ENCODE measurements at regions not wholly inside any gene's neighbourhood (a gene's known extent, or its start where the extent isn't known, plus 50 kb on each side); places are given as distances from the start of the nearest gene placed in this dataset.

- Histone ChIP-seq H2AFZ (ENCODE audit: low read length) (no peak overlapping the region), H3K4me2 (ENCODE audit: low read depth, low read length) (no peak overlapping the region), H3K79me2 (ENCODE audit: insufficient read depth, low read length) (no peaks in the 10 kb centered on the region), H3K9me3 (ENCODE audit: low read length) (peaks cover 9% of the 10 kb centered on the region; the same call in 1 of the 2 replicates), H3K9ac (ENCODE audit: insufficient read depth, low read depth, low read length) (no peak overlapping the region), H3K27ac (ENCODE audit: extremely low read length, insufficient read depth, low read length) (no peak overlapping the region), H3K4me3 (replicated peaks in 1 of 3; ENCODE audit: insufficient read depth in 1 of 3, low read depth in 2 of 3, low read length in 3 of 3) (no peak overlapping the region), H3K4me1 (ENCODE audit: insufficient read depth, low read length) (no peaks in the 10 kb centered on the region), H3K27me3 (ENCODE audit: control insufficient read depth in 1 of 2, insufficient read depth in 2 of 2, low read length in 2 of 2) (no peaks in the 10 kb centered on the region), H3K36me3 (replicated peaks in 1 of 2; ENCODE audit: control insufficient read depth in 1 of 2, insufficient read depth in 2 of 2, low read length in 2 of 2) (no peaks in the 10 kb centered on the region), H4K20me1 (ENCODE audit: insufficient read depth, low read length) (no peaks in the 10 kb centered on the region)
- in situ Hi-C loops (cut with HindIII; ENCODE audit: extremely low pct_ligation_motif_present, low pct_unique_long_range_greater_than_20kb), result no loop called here
- BruUV-seq (replicated peaks), result no TSS peak
- no peak for DNase-seq (ENCODE audit: low spot score)
- POLR2A ChIA-PET, result no interaction called here
- intact Hi-C loops (cut with micrococcal nuclease; ENCODE audit: unreplicated experiment), result no loop called here
- ATAC-seq, result no peak
- TF ChIP-seq ZNF563 (CRISPR knock-in tag; IDR thresholded peaks at IDR 0.05), result no peak
- no peak for TF ChIP-seq NFRKB (IDR thresholded peaks at IDR 0.05)
- CTCF ChIA-PET (ENCODE audit: low intra/inter-chr PET ratio, low total read pairs), result no interaction called here
- no peak for FAIRE-seq
- WGBS (ENCODE audit: low lambda C conversion rate), result 0% methylated on average over 1 of the region's 1 CpG
Observed at GRCh38 chr5:158626718-158627117, 473.0 kb downstream of the EBF1 start.

- H2AFZ ChIP-seq (ENCODE audit: low read length), result no peak overlapping the region
- peaks cover 7% of the 10 kb centered on the region for H3K4me1 ChIP-seq (ENCODE audit: insufficient read depth, low read length)
- no peaks in the 10 kb centered on the region for H3K79me2 ChIP-seq (ENCODE audit: insufficient read depth, low read length)
- H3K27ac ChIP-seq (ENCODE audit: extremely low read length, insufficient read depth, low read length), result no peak overlapping the region
- H3K9me3 ChIP-seq (ENCODE audit: low read length), result peaks cover 9% of the 10 kb centered on the region; the same call in 1 of the 2 replicates
- POLR2A ChIA-PET, result no interaction called here
- intact Hi-C loops (cut with micrococcal nuclease; ENCODE audit: unreplicated experiment) (no loop called here), in situ Hi-C loops (cut with HindIII; ENCODE audit: extremely low pct_ligation_motif_present, low pct_unique_long_range_greater_than_20kb) (no loop called here)
- H3K9ac ChIP-seq (ENCODE audit: insufficient read depth, low read depth, low read length), result no peak overlapping the region
- H3K27me3 ChIP-seq (ENCODE audit: control insufficient read depth in 1 of 2, insufficient read depth in 2 of 2, low read length in 2 of 2), result no peaks in the 10 kb centered on the region
- H3K36me3 ChIP-seq (replicated peaks in 1 of 2; ENCODE audit: control insufficient read depth in 1 of 2, insufficient read depth in 2 of 2, low read length in 2 of 2), result no peaks in the 10 kb centered on the region
- no peak for FAIRE-seq
- no TSS peak for BruUV-seq (replicated peaks)
- no peak overlapping the region for H3K4me3 ChIP-seq (replicated peaks in 1 of 3; ENCODE audit: insufficient read depth in 1 of 3, low read depth in 2 of 3, low read length in 3 of 3)
- H3K4me2 ChIP-seq (ENCODE audit: low read depth, low read length), result no peak overlapping the region
- no peak for ATAC-seq
- no peaks in the 10 kb centered on the region for H4K20me1 ChIP-seq (ENCODE audit: insufficient read depth, low read length)
- CTCF ChIA-PET (ENCODE audit: low intra/inter-chr PET ratio, low total read pairs), result no interaction called here
- no peak for TF ChIP-seq ZNF513 (CRISPR knock-in tag; conservative IDR thresholded peaks at IDR 0.05)
- TF ChIP-seq ATF5 (CRISPR knock-in tag; IDR thresholded peaks at IDR 0.05; ENCODE audit: low read depth), result no peak
- TF ChIP-seq ZNF296 (CRISPR knock-in tag; conservative IDR thresholded peaks at IDR 0.05), result no peak
- TF ChIP-seq MED1 (CRISPR knock-in tag; IDR thresholded peaks at IDR 0.05), result no peak
- no peak for TF ChIP-seq CBX1 (IDR thresholded peaks at IDR 0.05; ENCODE audit: low read depth)
- no peak for TF ChIP-seq CERS6 (CRISPR knock-in tag; IDR thresholded peaks at IDR 0.05)
- no peak for TF ChIP-seq ASH2L (IDR thresholded peaks at IDR 0.05; ENCODE audit: insufficient read length, low read depth, low read length)
- no peak for TF ChIP-seq ARID2 (CRISPR knock-in tag; IDR thresholded peaks at IDR 0.05; ENCODE audit: borderline replicate concordance)
- no peak for TF ChIP-seq ZNF891 (CRISPR knock-in tag; IDR thresholded peaks at IDR 0.05)
- WGBS (ENCODE audit: low lambda C conversion rate), result 46% methylated on average over 6 of the region's 6 CpGs
- no peak for DNase-seq (ENCODE audit: low spot score)
Observed at GRCh38 chr5:158623971-158624370, 475.7 kb downstream of the EBF1 start.
